ENCODE measurements at regions not wholly inside any gene's neighbourhood (a gene's known extent, or its start where the extent isn't known, plus 50 kb on each side); places are given as distances from the start of the nearest gene placed in this dataset.

DNA sequence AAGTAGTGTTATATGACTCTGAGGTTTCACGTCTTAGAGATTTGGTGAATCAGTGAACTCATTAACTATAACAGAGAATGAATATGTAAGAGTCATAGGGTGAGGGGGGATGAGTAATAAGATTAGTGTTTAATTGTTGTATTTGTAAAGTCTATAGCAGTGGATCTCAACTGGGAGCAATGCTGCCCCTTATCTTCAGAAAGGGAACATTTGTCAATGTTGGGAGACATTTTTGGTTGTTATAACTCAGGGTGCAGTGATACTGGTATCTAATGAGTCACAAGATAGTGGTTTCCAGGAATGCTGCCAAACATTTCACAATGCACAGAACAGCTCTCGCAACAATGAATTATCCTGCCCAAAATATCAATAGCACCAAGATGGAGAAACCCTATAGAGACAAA, 1193.7 kb downstream of the GALC start:
- Mint-ChIP-seq H3K36me3 (ENCODE audit: unreplicated experiment) (no peaks in the 10 kb centered on the region), H3K4me3 (ENCODE audit: unreplicated experiment) (no peak overlapping the region), H3K4me1 (ENCODE audit: low read depth, unreplicated experiment) (no peaks in the 10 kb centered on the region), H3K27ac (ENCODE audit: unreplicated experiment) (no peak overlapping the region), H3K27me3 (ENCODE audit: unreplicated experiment) (no peaks in the 10 kb centered on the region), H3K9me3 (ENCODE audit: unreplicated experiment) (no peaks in the 10 kb centered on the region)
- TF ChIP-seq, protein P1, sequence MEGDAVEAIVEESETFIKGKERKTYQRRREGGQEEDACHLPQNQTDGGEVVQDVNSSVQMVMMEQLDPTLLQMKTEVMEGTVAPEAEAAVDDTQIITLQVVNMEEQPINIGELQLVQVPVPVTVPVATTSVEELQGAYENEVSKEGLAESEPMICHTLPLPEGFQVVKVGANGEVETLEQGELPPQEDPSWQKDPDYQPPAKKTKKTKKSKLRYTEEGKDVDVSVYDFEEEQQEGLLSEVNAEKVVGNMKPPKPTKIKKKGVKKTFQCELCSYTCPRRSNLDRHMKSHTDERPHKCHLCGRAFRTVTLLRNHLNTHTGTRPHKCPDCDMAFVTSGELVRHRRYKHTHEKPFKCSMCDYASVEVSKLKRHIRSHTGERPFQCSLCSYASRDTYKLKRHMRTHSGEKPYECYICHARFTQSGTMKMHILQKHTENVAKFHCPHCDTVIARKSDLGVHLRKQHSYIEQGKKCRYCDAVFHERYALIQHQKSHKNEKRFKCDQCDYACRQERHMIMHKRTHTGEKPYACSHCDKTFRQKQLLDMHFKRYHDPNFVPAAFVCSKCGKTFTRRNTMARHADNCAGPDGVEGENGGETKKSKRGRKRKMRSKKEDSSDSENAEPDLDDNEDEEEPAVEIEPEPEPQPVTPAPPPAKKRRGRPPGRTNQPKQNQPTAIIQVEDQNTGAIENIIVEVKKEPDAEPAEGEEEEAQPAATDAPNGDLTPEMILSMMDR (IDR thresholded peaks at IDR 0.05; ENCODE audit: partially characterized antibody, unreplicated experiment): no peak
- no peak for DNase-seq

DNA sequence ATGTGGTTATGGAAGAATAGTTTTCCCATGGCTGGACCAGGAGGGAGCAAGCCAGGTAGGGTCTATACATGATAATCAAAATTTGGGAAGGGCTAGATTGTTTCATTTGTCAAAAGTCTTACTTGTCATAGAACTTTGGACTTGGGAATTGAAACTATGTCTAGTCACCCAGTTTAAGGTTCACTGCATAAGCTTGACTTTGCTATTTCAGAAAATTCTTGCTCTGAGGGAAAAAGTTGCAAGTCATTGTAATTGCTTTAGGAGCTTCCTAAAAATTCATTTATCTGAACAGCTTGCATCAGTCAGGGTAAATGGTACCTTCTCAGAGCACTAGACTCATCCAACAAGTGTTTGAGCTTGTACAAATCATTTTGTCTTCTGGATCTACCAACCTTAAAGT, 1194.7 kb downstream of the GALC start:
- no peaks in the 10 kb centered on the region for H3K4me1 Mint-ChIP-seq (ENCODE audit: low read depth, unreplicated experiment)
- H3K36me3 Mint-ChIP-seq (ENCODE audit: unreplicated experiment): no peaks in the 10 kb centered on the region
- TF ChIP-seq, protein P1 (IDR thresholded peaks at IDR 0.05; ENCODE audit: partially characterized antibody, unreplicated experiment): no peak
- H3K27ac Mint-ChIP-seq (ENCODE audit: unreplicated experiment): no peak overlapping the region
- no peaks in the 10 kb centered on the region for H3K27me3 Mint-ChIP-seq (ENCODE audit: unreplicated experiment)
- no peaks in the 10 kb centered on the region for H3K9me3 Mint-ChIP-seq (ENCODE audit: unreplicated experiment)
- DNase-seq: no peak
- no peak overlapping the region for H3K4me3 Mint-ChIP-seq (ENCODE audit: unreplicated experiment)

DNA sequence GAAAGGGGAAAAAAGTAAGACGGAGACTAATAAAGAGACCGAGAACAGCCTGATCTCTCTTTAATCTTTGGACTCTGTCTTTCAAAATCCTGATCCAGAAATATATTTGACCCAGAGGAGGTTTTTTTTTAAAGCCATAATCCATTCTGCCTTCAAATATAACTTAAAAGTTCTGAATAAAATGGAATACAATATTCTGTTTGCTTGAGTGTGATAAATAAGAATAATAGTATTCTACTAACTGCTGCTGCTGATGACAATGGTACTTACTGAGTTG, 1196.0 kb downstream of the GALC start:
- no peaks in the 10 kb centered on the region for H3K27me3 Mint-ChIP-seq (ENCODE audit: unreplicated experiment)
- no peak overlapping the region for H3K4me3 Mint-ChIP-seq (ENCODE audit: unreplicated experiment)
- DNase-seq: no peak
- H3K27ac Mint-ChIP-seq (ENCODE audit: unreplicated experiment): no peak overlapping the region
- H3K36me3 Mint-ChIP-seq (ENCODE audit: unreplicated experiment): no peaks in the 10 kb centered on the region
- TF ChIP-seq, protein P1 (IDR thresholded peaks at IDR 0.05; ENCODE audit: partially characterized antibody, unreplicated experiment): no peak
- H3K4me1 Mint-ChIP-seq (ENCODE audit: low read depth, unreplicated experiment): no peaks in the 10 kb centered on the region
- no peaks in the 10 kb centered on the region for H3K9me3 Mint-ChIP-seq (ENCODE audit: unreplicated experiment)

DNA sequence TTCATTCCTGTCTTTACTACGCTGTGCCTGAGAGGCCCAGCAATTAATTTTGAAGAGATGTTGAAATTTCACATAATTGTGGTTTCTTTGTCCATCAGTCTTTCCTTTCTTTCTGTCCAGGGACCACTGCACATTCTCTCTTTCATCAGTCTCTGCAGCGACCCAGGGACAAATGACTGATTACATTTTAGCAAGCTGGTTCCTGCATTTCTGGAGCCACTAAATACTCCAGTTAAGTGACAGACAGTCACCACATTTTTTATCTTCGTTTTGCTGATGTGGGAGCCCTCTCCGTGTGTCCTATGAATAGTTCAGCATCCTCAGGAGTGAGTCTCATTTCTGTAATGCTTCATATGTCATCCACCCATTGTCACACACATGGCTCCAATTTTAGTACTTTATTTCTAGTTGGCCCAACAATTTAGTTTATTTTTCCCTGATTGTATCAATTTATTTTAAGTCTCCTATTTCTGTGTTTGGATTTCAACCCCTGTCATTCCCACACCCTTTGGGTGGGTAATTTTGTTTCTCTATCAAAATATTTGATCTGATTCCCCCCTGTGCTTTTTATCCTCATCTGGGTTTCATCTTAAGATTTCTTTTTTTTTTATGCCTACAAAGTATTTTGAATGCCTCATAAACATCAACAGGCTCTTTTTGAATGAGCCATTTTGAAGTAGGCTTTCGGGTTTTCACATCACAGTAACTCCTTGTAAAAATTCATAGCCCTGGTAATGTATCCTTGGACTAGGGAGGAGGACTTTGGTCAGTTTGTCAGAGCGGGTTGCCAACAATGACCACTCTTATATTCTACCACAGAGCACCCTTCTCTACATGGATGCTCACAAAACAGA, 1196.5 kb downstream of the GALC start:
- no peaks in the 10 kb centered on the region for H3K4me1 Mint-ChIP-seq (ENCODE audit: low read depth, unreplicated experiment)
- TF ChIP-seq, protein P1 (IDR thresholded peaks at IDR 0.05; ENCODE audit: partially characterized antibody, unreplicated experiment): no peak
- H3K36me3 Mint-ChIP-seq (ENCODE audit: unreplicated experiment): no peaks in the 10 kb centered on the region
- H3K27me3 Mint-ChIP-seq (ENCODE audit: unreplicated experiment): no peaks in the 10 kb centered on the region
- no peak overlapping the region for H3K27ac Mint-ChIP-seq (ENCODE audit: unreplicated experiment)
- H3K9me3 Mint-ChIP-seq (ENCODE audit: unreplicated experiment): no peaks in the 10 kb centered on the region
- no peak overlapping the region for H3K4me3 Mint-ChIP-seq (ENCODE audit: unreplicated experiment)
- no peak for DNase-seq

DNA sequence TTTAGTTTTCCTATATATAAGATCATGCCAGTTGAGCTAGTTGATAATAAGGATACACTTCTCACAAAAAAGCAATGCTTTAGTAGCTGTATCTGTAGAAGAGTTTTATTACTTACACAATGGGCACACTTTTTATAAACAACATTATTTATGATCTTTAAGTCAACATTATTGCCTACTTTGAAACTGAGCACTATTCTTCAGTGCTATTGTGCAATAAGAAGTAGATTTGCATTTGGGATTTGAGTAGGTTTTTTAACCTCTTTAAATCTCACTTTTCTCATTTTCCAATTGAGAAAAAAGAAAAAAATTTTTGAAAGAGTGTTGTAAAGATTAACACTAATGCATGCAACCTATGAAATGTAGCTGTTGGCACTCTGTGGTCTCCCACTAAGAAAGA, 1198.3 kb downstream of the GALC start:
- H3K4me1 Mint-ChIP-seq (ENCODE audit: low read depth, unreplicated experiment): no peaks in the 10 kb centered on the region
- DNase-seq: no peak
- TF ChIP-seq, protein P1 (IDR thresholded peaks at IDR 0.05; ENCODE audit: partially characterized antibody, unreplicated experiment): no peak
- H3K27ac Mint-ChIP-seq (ENCODE audit: unreplicated experiment): no peak overlapping the region
- no peaks in the 10 kb centered on the region for H3K36me3 Mint-ChIP-seq (ENCODE audit: unreplicated experiment)
- no peaks in the 10 kb centered on the region for H3K27me3 Mint-ChIP-seq (ENCODE audit: unreplicated experiment)
- no peaks in the 10 kb centered on the region for H3K9me3 Mint-ChIP-seq (ENCODE audit: unreplicated experiment)
- no peak overlapping the region for H3K4me3 Mint-ChIP-seq (ENCODE audit: unreplicated experiment)

Data from glutamatergic neuron (in vitro differentiated cells).